ENCODE measurements at regions not wholly inside any gene's neighbourhood (a gene's known extent, or its start where the extent isn't known, plus 50 kb on each side); places are given as distances from the start of the nearest gene placed in this dataset.

DNA sequence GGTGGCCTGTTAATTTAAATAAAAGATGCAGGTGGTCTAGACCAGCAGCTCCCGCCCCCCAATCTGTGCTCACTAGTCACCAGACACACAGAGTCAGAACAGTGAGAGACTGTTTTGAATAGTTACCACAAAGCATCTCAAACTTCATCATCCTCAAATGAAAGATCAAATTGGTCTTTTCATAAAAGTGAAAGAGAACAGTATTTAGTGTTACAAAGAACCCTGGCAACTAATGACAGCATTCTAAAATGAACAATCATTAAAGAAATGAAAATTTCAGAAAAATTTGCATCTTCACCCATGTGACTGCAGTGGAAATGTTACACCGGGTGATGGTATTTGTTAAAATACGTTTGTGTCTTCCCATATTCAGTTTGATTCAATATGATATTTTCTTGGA is 65.5 kb upstream of the PMAIP1 start:
- H3K4me2 ChIP-seq: no peak overlapping the region

GRCh38 chr18:59833785-59834184 is 66.0 kb upstream of the PMAIP1 start:
- Histone ChIP-seq H3K4me3 (no peak overlapping the region), H3K9ac (no peak overlapping the region), H3K9me3 (replicated peaks in 1 of 11) (no peaks in the 10 kb centered on the region), H3K4me1 (peaks cover 0 to 20% (median 18%) of the 10 kb centered on the region in 10 experiments; a peak in 16 of 20 replicates), H3K36me3 (no peaks in the 10 kb centered on the region), H3K27ac (no peak overlapping the region), H3K4me2 (no peak overlapping the region), H3K27me3 (no peaks in the 10 kb centered on the region), H4K20me1 (no peaks in the 10 kb centered on the region)
- TF ChIP-seq Cebpa-rat (IDR thresholded peaks at IDR 0.05): no peak

More for the DNA sequence above, 65.5 kb upstream of the PMAIP1 start:
- Histone ChIP-seq H3K36me3 (no peaks in the 10 kb centered on the region), H3K9me3 (replicated peaks in 1 of 11) (no peaks in the 10 kb centered on the region), H3K27ac (no peak overlapping the region), H4K20me1 (no peaks in the 10 kb centered on the region), H3K4me3 (no peak overlapping the region), H3K27me3 (no peaks in the 10 kb centered on the region), H3K9ac (no peak overlapping the region), H3K4me1 (peaks cover 0 to 20% (median 18%) of the 10 kb centered on the region in 10 experiments; a peak in 16 of 20 replicates)
- TF ChIP-seq Cebpa-rat (IDR thresholded peaks at IDR 0.05): no peak

DNA sequence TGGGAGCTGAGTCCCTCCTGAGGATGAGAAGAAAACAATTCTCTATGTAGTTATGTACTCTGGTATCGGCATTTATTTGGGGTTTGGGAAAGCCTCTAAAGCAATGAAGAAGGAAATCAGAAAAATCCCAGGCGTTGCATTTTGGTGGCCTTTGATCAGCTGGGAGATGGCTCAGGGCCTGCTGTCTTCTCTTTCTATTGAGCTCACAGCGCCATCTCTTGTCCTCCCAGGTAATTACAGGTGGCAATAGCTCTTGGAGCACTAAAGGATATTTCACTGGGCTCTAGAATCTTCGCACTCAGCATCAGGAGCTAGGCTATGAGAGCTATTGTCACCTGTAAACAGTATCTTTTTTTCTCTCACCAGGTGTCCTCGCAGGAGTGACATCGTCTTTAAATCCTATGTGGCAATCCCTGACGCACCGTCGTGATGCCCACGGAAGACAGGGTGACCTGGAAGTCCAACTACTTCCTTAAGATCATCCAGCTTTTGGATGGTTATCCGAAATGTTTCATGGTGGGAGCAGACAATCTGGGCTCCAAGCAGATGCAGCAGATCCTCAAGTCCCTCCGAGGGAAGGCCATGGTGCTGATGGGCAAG is 76.1 kb upstream of the PMAIP1 start:
- Histone ChIP-seq H4K20me1 (no peaks in the 10 kb centered on the region), H3K9ac (no peak overlapping the region), H3K27me3 (no peaks in the 10 kb centered on the region), H3K27ac (no peak overlapping the region), H3K4me1 (no peaks in the 10 kb centered on the region), H3K4me2 (no peak overlapping the region), H3K9me3 (replicated peaks in 1 of 11) (no peaks in the 10 kb centered on the region; a peak in 1 of 22 replicates), H3K4me3 (no peak overlapping the region), H3K36me3 (no peaks in the 10 kb centered on the region)
- TF ChIP-seq Cebpa-rat (IDR thresholded peaks at IDR 0.05): no peak

DNA sequence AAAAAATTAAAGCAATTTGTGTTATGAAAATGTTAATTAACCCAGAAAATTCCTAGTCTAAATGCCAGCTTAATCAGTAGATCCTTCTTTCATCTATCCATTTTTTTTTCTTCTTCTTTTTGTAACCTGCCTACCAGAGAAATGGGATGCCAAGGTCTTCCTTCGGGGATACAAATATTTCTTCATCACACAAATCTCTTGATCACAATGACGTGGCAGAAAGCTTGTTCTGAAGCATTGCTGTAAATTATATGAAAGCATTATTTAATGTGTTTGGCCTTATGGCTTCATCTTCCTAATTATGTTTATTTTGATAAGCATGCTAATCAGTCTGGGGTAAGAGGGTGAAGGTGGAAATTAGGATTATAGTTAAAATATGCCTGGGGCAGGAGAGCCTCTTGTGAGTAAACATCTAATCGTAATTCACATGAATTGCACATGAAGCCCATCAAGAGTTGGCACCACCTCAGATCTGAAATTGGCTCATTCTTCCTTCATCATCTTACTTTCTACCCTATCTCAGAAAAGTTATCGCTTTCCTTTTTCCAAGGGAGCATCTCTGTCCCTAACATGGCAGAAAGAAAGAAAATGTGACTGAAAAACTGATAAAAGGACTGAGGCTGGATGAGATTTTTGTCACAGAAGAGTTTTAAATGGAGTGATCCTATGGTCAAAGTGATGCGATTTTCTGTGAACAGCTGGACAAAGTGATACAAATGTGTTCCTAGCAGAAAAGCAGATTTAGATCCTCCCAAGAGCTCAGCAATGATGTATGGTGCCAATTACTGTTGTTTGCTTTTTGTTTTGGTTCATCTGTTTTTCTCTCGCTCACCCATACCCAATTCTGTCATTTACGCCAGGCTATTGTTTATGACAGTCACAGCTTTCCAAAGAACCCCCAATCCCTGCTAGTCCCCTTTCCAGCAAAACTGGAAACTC is 76.9 kb upstream of the PMAIP1 start:
- H3K27ac ChIP-seq: no peak overlapping the region

DNA sequence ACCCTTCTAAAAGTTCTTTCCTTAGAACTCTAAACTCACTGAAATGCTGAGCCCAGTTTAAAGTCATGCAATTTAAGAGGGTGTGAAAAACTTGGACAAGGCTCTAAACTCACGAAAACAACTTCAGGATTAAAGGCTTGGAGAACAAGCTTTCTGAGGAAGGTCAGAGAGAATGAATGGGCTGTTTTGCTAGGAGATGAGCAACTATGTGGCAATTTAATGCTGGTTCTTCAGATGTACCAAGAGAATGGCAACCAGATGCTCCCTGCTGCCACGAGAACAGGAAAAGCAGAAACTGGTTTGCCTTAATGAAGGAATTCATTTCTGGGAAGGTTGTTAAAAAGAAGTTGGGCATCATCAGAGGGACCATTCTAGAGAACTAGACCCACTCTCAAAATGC is 77.8 kb upstream of the PMAIP1 start:
- Histone ChIP-seq H3K9ac (peak overlapping the region in 1 of 11 experiments; percentile 12; a peak in 1 of 22 replicates), H3K4me3 (no peak overlapping the region), H3K4me2 (no peak overlapping the region), H4K20me1 (no peaks in the 10 kb centered on the region; a peak in 1 of 22 replicates), H3K27ac (no peak overlapping the region), H3K27me3 (no peaks in the 10 kb centered on the region), H3K4me1 (no peaks in the 10 kb centered on the region), H3K9me3 (replicated peaks in 1 of 11) (no peaks in the 10 kb centered on the region; a peak in 1 of 22 replicates), H3K36me3 (no peaks in the 10 kb centered on the region)
- TF ChIP-seq Cebpa-rat (IDR thresholded peaks at IDR 0.05): no peak

More for the DNA sequence above, 76.9 kb upstream of the PMAIP1 start:
- no peaks in the 10 kb centered on the region for H3K4me1 ChIP-seq
- H3K9me3 ChIP-seq (replicated peaks in 1 of 11): no peaks in the 10 kb centered on the region; a peak in 1 of 22 replicates
- H3K36me3 ChIP-seq: no peaks in the 10 kb centered on the region
- H3K9ac ChIP-seq: peak overlapping the region in 1 of 11 experiments; percentile 12; a peak in 1 of 22 replicates
- no peak for TF ChIP-seq Cebpa-rat (IDR thresholded peaks at IDR 0.05)
- H3K27me3 ChIP-seq: no peaks in the 10 kb centered on the region
- H3K4me2 ChIP-seq: no peak overlapping the region
- no peaks in the 10 kb centered on the region for H4K20me1 ChIP-seq
- no peak overlapping the region for H3K4me3 ChIP-seq

DNA sequence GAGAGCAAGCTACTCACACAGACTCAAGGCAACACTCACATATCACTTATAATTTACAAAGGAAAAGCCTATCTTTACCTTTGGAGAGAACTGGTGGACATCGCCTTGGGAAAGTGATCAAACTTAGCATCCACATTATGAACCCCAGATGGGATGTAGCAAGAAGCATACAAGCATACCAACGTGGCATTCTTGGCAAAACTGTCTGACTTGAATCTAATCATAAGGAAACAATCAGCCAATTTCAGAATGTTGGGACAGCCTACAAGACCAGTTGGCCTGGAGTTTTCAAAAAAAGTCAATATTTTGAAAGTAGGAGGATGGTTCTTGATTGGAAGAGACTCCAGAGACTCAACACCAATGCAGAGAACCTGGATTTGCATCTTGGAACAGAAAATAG is 79.1 kb upstream of the PMAIP1 start:
- Histone ChIP-seq H3K27me3 (no peaks in the 10 kb centered on the region), H3K9ac (no peak overlapping the region), H3K4me2 (no peak overlapping the region), H3K4me1 (no peaks in the 10 kb centered on the region), H3K27ac (no peak overlapping the region), H4K20me1 (no peaks in the 10 kb centered on the region; a peak in 1 of 22 replicates), H3K36me3 (no peaks in the 10 kb centered on the region), H3K9me3 (replicated peaks in 1 of 11) (no peaks in the 10 kb centered on the region; a peak in 1 of 22 replicates), H3K4me3 (no peak overlapping the region)
- TF ChIP-seq Cebpa-rat (IDR thresholded peaks at IDR 0.05): no peak

DNA sequence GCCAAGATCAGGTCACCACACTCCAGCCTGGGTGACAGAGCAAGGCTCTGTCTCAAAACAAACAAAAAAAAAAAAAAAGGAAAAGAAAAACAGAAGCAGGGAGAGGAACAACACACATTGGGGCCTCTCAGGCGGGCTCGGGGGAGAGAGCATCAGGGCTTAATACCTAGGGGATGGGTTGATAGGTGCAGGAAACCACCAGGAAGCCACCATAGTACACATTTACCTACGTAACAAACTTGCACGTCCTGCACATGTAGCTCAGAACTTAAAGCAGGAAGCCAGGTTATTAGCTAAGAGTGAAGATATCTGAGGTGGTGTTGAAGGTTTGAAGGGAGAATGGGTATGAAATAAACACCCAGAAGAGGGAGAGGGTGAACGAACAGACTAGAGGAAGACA is 81.0 kb upstream of the PMAIP1 start:
- Histone ChIP-seq H3K36me3 (no peaks in the 10 kb centered on the region), H3K4me2 (no peak overlapping the region), H3K9ac (no peak overlapping the region), H3K27ac (no peak overlapping the region), H4K20me1 (no peaks in the 10 kb centered on the region; a peak in 1 of 22 replicates), H3K4me3 (no peak overlapping the region), H3K9me3 (replicated peaks in 1 of 11) (no peaks in the 10 kb centered on the region; a peak in 1 of 22 replicates), H3K27me3 (no peaks in the 10 kb centered on the region), H3K4me1 (no peaks in the 10 kb centered on the region)
- TF ChIP-seq Cebpa-rat (IDR thresholded peaks at IDR 0.05): no peak

DNA sequence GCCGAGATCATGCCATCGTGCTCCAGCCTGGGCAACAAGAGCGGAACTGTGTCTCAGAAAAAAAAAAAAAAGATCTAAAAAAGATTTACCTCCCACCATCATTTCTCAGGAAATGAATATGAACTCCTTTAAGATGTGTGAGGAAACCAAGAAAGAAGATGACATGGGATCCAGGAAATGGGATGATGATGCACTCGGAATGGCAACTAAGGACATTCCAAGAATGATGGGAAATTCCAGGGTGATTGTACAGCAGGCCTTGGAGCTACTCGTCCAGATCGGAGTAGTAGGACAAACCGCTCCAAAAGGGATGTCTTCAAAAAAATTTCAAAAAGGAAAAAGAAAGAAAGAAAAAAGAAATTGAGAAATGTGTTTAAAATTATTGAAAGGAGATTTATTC is 84.9 kb upstream of the PMAIP1 start:
- Histone ChIP-seq H3K4me3 (no peak overlapping the region), H3K27ac (no peak overlapping the region), H3K9ac (no peak overlapping the region), H3K9me3 (replicated peaks in 1 of 11) (no peaks in the 10 kb centered on the region; a peak in 1 of 22 replicates), H3K27me3 (no peaks in the 10 kb centered on the region), H3K4me2 (no peak overlapping the region), H3K36me3 (no peaks in the 10 kb centered on the region), H4K20me1 (no peaks in the 10 kb centered on the region; a peak in 1 of 22 replicates), H3K4me1 (no peaks in the 10 kb centered on the region)
- no peak for TF ChIP-seq Cebpa-rat (IDR thresholded peaks at IDR 0.05)

DNA sequence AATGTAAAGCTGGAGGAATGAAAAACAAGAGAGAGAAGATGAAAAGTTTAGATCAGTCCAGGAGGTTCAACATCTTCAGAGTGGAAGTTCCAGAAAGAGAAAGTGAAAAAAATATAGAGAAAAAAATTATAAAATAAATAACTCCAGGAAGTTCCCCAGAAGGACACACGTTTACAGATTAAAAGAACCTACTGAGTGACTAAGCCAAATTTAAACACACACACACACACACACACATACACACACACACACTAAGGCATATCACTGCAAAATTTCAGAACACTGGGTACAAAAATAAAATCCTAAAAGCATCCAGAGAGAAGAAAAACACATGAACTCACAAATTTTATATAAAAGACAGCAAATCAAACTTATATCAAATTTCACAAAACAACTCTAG is 85.9 kb upstream of the PMAIP1 start:
- no peaks in the 10 kb centered on the region for H3K4me1 ChIP-seq
- H3K9me3 ChIP-seq (replicated peaks in 1 of 11): no peaks in the 10 kb centered on the region; a peak in 1 of 22 replicates
- H3K9ac ChIP-seq: no peak overlapping the region
- no peak overlapping the region for H3K4me2 ChIP-seq
- no peaks in the 10 kb centered on the region for H3K27me3 ChIP-seq
- H3K4me3 ChIP-seq: no peak overlapping the region
- TF ChIP-seq Cebpa-rat (IDR thresholded peaks at IDR 0.05): no peak
- no peaks in the 10 kb centered on the region for H3K36me3 ChIP-seq
- H4K20me1 ChIP-seq: no peaks in the 10 kb centered on the region; a peak in 1 of 22 replicates
- H3K27ac ChIP-seq: no peak overlapping the region

All from BLaER1 treated with 17β-estradiol and CSF1 and Interleukin-3, amounts not matched to agents 10 nM and 100 nM (cell line).